NCI-H524 treated with DMSO at 0.1 percent for 48 hours (cell line): ENCODE measurements at regions not wholly inside any gene's neighbourhood (a gene's known extent, or its start where the extent isn't known, plus 50 kb on each side); places are given as distances from the start of the nearest gene placed in this dataset.
"Not testable (repeated sequence)": the region's sequence is repeated elsewhere in the genome, so short reads cannot be mapped to it uniquely, and the experiment has no call there.

Source experiments
- DNase-seq: peaks from one replicate; lab custom pipeline; 2025; lab: John Stamatoyannopoulos, UW

GRCh38 chr14:83709116-83709515, 1820.8 kb upstream of the FLRT2 start:
- no peak for DNase-seq

DNA sequence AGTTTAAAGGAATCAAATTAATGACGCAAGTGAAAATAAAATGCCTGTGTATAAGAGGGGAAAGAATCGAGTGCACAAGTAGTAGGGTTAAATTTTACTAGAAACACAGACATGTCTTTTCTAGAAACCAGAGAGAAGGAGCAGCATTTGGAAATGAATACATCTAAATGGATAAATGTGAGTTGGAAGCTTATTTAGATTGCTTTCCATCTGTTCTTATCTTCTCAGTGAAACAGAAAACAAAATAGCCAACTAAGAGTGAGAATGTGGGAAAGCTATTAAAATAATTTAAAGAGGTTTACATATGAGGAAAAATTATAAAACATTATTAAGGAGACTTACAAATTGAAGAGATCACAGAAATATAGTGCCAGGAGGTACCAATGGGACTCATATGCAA, 1818.9 kb upstream of the FLRT2 start:
- DNase-seq = no peak

- DNase-seq = no peak
Observed at GRCh38 chr14:83712418-83713129, 1817.4 kb upstream of the FLRT2 start.

DNA sequence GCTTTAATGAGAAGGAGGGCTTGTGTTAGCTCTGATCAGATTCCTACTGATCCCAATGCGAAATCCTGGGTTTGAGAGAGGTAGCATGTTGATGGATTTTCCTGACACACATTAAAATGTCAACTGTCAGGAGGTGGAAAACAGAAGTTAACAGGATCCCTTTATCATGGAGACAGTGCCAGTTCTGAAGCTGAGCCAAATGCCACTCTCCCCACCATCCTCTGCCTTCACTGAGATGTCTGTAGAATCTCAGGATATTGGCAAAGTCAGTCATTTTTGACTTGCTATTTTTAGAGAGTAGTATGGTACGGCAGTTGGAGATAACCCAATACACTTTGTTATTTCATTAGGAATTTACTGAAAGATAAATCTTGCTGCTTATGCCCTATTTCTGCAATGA, 1816.2 kb upstream of the FLRT2 start:
- DNase-seq = no peak

DNA sequence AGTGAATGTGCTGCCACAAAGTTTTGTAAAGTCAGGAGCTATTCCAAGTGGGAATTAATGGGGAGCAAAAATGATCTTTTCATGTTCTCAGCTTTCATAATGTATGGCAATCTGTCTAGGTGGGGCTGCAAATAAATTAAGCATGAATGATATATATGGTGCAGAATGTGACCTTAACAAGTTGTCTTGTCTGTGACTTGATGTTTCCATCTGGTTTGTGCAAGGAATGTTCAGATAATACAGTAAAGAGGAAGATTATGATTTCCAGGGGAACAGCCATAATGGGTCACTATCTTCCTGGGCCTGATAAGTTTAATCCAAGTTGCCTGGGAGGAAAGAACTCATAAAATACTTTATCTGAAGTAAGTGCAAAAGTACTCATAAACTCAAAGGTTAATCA, 1815.8 kb upstream of the FLRT2 start:
- no peak for DNase-seq

DNA sequence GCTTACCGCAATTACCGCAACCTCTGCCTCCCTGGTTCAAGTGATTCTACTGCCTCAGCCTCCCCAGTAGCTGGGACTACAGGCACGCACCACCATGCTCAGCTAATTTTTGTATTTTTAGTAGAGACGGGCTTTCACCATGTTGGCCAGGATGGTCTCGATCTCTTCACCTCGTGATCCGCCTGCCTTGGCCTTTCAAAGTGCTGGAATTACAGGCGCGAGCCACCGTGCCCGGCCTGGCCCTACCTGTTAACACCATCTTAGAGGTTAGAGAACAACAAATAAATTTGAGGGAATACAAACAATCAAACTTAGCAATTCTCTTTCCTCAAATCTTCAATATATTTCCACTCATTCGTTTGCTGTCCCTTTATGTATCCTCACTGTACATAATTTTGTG, 1810.5 kb upstream of the FLRT2 start:
- not testable (repeated sequence) for DNase-seq

DNA sequence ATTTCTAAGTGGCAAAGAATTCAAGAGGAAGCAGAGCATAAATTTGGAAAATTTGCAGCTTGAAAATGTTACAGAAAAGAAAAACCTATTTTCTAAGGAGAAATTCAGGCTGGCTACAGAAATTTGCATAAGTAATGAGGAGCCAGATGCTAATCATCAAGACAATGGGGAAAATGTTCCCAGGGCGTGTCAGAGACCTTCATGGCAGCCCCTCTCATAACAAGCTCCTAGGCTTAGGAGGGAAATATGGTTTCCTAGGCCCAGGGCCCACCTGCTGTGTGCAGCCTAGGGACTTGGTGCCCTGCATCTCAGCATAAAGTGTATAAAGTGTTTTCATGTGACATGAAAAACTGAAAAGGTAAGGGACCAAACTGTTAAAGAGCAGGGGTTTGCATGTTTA, 1796.3 kb upstream of the FLRT2 start:
- no peak for DNase-seq

DNA sequence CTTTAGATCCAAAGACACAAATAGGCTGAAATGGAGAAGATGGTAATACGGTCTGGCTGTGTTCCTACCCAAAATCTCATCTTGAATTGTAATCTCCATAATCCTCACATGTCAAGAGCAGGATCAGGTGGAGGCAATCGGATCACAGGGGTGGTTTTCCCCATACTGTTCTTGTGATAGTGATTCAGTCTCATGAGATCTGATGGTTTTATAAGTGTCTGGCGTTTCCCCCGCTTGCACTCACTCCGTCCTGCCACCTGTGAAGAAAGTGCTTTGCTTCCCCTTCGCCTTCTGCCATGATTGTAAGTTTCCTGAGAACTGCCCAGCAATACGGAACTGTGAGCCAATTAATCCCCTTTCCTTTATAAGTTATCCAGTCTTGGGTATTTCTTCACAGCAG, 1795.5 kb upstream of the FLRT2 start:
- DNase-seq = peak; percentile 99

GRCh38 chr14:83741269-83741668, 1788.7 kb upstream of the FLRT2 start:
- DNase-seq = no peak

DNA sequence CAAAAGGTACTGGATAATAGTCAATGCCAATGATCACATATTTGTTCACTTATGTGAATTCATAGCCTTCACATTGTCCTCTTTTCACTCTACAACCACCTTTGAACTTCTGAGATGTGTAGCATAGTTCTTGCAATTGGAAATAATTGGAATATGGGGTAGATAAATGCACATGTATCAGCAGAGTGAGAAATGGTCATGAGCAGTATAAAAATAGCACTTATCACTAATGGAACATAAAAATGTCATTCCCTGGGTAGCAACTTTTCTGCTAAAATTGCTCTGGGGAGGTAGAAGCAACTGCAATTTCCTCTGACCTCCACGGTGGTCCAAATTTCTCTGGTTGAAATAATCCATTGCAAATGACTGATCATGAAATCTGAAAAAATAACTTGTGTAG, 1785.7 kb upstream of the FLRT2 start:
- DNase-seq = no peak

GRCh38 chr14:83744891-83745290, 1785.1 kb upstream of the FLRT2 start:
- no peak for DNase-seq

GRCh38 chr14:83746336-83746735, 1783.6 kb upstream of the FLRT2 start:
- no peak for DNase-seq

- no peak for DNase-seq
Observed at GRCh38 chr14:83757916-83758315, 1772.0 kb upstream of the FLRT2 start.

- no peak for DNase-seq
Observed at GRCh38 chr14:83764656-83765599, 1765.0 kb upstream of the FLRT2 start.

GRCh38 chr14:83777516-83777915, 1752.4 kb upstream of the FLRT2 start:
- DNase-seq = no peak

DNA sequence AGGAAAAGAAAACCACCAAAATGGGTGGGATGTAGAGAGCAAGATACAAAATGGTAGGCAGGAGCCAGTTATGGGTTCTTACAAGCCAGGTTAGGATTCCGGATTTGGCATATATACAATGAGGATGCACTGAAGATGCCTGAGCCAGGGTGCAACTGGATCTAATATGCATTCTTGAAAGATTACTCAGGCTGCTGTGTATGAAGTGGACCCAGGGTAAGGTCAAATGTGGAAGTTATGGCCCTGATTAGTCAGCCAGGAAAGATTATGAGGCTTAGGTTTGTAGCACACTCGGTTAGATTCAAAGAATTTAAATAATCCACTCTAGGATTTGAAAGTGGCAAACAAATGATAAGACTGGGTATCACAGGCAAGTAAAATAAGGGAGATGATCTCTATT, 1750.7 kb upstream of the FLRT2 start:
- DNase-seq = no peak

GRCh38 chr14:83780321-83780720, 1749.6 kb upstream of the FLRT2 start:
- DNase-seq = no peak

DNA sequence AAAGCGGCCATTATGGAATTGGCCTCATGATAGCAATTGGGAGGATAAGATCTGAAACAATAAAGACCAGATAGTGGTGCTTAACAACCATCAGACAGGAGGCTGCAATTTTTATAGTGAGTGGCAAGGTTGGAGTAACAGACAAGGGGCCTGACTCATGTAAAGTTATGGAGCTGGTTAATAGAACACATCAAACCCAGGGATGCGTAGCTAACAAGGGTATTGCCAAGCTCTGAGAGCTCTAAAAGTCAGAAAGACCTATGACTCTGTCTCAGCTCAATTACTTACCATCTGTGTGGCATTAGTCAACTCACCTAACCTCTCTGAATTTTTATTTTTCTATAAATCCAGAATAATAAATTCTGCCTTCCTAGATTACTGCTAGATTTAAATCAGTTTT, 1731.5 kb upstream of the FLRT2 start:
- no peak for DNase-seq

DNA sequence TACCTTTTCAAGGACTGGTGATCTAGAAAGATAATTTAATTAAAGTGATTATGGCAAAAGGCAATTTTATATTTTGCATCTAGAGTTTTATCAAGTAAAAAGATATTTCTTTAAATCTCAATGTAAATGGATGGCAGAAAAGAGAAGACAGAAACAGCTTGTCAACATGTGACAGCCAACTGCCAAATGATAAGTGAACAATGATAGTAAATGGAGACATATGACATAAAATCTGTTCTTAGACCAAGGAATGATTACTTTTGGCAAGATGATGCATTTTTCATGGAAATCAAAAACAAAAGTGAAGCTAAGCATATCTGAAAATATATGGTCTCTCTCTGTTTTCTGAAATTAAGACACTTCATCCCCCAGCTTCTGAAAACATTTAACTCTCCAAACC, 1730.7 kb upstream of the FLRT2 start:
- DNase-seq = no peak

DNA sequence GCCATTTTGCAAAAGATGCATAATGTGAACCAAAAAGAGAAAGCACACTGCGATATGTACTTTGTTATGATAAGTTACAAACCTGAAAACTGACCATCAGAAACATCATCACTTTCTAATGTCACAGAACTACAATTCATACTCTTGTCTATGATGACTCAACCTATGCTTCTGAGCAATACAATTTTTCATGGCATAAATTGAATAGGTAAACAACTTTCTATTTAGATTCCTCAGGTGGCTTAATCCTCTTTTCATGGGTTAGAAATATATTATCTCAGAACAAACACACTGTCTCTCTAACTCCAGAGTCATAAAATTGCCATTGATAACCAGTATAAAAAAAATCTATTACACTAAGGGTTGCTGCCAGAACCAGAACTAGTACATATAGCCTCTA, 1715.0 kb upstream of the FLRT2 start:
- no peak for DNase-seq

DNA sequence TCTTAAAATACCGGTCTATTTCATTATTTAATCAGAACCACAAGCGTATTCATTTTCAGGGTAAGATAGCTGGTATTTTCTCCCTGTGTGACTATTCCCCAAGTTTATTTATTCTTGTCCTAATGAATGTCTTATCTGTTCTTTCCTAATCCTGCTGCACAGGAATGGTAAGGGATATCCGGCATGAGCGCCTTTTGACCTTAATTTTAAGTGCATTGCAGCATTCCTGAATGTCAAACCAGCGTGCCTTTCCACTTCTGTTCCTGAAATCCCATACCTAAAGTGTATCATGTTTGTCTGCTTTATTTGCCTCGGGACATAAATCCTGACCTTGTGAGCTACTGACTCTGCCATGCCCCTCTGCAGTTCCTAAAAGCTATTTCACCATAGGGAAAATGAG, 1713.2 kb upstream of the FLRT2 start:
- no peak for DNase-seq

DNA sequence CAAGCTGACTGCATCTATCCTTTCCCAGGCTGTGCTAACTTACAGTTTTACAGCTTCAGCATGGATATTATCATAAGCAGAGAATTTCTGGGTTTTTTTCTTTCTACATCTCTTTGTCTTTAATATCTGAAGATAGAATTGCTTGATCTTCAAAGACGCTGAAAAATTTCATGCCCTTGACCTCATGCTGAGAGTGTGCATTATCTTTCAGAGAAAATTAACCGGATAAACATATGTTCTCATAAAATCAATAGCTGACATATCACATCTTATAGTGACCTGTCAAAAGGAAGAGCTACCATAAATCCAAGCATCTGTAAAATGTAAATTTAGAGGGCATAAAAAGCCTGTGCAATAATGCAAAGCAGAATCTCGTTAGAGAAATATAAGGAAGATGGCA, 1704.1 kb upstream of the FLRT2 start:
- no peak for DNase-seq

DNA sequence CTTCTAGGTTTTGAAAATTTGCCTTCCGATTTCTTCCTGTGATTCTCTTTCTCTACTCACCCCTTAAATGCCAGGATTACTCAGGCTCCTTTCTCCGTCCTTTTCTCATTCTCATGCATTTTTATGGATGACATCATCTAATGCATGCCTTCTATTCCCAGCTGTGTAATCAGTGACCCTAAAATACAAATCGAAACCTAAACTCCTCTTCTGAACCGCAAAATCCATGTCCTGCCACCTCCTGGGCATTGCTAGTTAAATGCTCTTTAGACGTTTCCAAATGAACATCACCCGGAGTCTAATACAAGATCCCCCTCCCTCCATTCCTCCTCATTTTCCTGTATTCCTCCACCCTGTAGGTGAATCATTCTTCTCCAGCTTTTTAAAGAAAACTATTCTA, 1703.1 kb upstream of the FLRT2 start:
- DNase-seq = no peak
